Activated T-cell treated with anti-CD3 and anti-CD28 coated beads for 24 hours (primary cell): ENCODE measurements at regions not wholly inside any gene's neighbourhood (a gene's known extent, or its start where the extent isn't known, plus 50 kb on each side); places are given as distances from the start of the nearest gene placed in this dataset.
"Not testable (repeated sequence)": the region's sequence is repeated elsewhere in the genome, so short reads cannot be mapped to it uniquely, and the experiment has no call there.

Experiments used
- DNase-seq: peaks from one replicate; pipeline ENCODE4 v3.0.0-alpha.2; 2020; ENCODE audit warnings: low read depth

DNA sequence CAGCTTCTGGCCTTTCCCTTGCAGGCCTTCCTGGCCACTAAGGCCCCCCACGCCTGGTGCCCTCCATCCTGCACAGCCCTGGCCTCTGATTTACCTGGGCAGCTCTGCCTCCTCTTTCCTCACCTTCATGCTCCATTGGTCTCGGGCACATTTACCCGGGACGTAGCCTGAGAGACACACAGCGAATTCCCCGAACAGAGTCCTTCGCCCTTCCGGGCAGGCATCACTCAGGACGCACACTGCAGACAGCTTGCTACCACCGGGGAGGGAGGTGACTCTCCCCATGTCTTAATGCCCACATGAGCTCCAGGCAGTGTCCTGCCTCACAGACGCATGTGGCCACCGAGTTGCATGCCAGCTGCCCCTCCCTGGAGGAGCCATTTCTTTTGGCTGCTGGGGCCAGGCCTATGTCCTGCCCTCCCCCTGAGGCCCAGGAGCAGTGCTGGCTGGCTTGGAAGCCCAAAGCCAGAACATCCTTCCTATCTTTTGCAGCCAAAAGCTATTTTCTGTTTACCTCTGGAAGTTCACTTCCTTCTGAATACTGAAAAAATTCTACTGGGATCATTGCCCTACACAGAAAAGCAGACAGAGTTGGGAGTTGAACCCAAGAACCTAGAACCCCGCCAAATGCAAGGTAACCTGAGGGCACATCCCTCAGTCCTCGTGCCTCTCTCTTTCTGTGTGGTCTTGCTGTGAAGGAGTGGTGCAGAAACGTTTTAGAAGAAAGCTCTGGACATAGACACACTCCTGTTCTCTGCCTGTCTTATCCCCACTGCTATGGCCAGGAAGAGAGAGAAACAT is 209.5 kb downstream of the TOMM20 start:
- DNase-seq = no peak

DNA sequence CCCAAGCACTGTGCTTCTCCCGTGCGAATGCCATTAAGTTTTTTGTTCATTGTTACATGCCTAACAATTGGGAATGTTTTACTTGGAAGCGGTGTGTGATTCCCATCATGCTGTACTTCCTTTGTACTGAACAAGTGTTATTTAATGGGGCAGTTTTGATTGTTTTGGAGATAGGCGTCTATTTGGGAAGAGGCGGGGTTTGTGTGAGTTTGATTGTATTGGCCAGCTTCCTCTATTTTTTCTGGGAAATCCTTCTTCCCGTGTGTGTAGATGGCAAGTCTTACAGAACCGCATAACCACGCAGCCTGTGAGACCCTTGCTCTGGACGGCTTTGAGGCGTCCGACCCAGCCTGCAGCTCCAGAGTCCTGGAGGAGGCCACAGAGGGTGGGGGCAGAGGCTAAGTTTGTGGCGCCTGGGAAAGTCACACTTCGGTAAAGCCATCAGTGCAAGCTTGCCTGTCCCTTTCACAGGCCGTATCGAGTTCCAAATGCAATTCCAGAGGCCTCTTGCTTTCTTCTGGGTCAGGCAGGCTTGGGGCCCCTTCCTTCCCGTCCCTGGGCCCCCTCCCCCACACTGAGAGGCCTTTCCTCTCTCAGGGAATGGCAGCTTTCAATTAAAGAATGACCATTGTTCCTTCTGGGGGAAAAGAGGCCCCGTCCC is 210.3 kb downstream of the TOMM20 start:
- no peak for DNase-seq

DNA sequence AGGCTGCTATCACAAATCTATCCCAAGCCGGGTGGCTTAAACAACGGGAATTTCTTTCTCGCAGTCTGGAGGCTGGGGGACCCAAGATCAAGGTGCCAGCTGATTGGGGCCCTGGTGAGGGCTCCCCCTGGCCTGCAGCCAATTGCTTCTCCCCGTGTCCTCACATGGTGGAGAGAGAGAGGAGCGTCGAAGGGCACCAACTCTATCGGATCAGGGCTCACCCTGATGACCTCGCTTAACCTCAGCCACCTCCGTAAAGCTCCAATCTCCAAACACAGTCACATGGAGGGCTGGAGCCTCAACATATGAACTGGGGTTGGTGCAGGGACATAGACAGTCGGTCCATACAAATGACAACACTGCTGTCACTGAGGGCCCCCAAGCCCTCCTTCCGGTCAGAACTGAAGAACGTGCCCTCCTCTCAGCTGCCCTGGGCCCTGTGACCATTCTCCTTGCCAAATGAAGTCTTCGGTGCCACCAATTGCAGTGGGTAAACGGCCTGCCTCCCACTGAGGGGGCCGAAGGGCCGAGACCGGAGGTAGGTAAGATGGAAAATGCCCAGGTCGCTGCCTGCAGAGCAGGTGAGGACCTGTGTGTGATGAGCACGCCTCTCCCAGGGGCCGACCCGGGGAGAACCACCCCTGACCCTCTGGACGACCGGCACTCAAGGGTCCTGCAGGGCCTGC is 211.0 kb downstream of the TOMM20 start:
- DNase-seq = no peak

DNA sequence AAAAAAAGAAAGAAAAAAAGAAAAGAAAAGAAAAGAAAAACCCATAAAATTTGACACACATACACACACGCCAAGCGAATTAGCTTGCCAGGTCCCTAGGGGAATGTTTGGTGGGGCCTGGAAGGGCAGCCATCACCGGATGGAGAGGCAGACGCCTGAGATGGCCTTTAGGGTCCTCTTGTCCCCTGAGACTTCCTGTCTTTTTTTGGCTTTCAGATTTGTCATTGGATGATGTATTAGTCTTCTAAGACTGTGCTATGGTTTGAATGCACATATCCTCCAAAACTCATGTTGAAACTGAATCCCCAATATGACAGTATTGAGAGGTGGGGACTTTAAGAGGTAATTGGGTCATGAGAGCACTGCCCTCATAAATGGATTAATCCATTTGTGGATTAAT is 211.8 kb downstream of the TOMM20 start:
- DNase-seq = no peak

DNA sequence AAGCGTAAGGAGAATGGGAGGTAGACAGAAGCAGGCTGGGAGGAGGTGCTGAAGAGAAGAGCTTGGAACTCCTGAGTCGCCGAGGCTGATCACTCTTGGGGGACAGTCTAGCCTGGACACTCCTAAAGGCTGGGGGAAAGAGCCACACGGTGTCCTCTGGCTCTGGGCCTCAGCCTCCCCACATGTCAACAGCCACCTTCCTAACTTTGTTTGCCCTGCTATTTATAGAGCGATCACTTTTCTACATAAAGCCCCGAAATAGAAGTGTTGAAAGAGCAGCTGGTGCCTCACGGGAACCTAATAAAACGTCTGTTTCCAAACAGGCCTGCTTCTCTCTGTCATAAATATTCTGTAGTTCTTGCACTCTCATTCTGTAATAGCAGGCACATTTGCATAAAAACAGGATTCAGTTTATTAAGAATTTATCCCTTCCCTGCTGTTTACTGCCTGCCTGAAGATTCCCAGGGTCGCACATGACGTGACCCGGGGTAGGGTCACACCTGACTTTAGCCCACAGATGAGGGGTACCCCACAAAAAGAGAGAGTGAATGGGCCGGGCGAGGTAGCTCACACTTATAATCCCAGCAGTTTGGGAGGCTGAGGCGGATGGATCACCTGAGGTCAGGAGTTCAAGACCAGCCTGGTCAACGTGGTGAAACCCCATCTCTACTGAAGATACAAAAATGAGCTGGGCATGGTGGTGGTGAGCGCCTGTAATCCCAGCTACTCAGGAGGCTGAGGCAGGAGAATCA is 212.5 kb downstream of the TOMM20 start:
- DNase-seq = no peak

DNA sequence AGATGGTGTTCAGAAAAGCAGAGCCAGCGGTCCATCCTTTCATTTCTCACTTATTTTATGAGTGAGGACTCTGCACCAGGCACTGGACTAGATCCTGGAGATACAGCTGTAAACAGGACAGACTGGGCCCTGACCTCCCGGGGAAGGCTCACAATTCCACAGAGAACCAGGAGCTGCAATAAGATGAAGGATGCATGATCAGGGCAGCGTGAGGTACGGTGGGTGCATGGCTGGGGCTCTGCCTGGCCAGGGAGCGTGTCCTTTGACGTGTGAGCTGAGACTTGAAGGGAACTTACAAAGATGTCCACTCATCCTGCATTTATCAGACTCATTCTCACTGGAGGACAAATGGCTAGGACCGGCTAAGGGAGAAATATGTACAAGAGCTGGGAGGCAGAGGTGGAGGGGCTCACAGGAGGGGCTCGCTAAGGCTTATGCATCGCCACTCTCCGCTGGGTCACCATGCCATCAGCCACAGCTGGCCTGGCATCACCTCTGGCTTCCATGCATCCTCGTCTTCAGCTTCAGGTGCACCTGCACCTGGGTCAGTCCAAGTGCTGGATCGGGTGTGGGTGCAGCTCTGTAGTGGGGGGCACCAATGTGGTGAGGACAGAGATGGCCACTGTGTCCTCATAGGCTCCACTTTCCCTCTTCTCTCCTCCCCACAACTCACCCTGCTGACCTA is 213.9 kb downstream of the TOMM20 start:
- DNase-seq = no peak

DNA sequence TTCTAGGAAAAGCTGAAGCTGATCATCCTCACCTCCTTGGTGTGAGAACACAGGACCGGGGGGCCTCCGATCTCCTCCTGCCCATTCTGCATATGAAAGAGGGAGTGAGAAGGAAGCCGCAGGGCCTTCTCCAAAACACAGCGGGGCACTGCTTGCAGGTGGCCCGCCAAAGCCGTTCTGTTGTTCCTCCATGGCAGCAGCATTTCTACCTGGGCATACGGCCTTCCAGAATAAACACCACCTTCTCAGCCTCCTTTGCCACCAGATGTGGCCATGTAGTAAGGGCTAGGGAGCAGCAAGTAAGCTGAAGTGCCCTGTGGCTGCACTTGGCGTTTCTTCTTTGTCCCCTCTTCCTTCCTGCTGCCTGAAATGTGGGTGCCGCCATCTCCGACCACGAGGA is 214.9 kb downstream of the TOMM20 start:
- no peak for DNase-seq

DNA sequence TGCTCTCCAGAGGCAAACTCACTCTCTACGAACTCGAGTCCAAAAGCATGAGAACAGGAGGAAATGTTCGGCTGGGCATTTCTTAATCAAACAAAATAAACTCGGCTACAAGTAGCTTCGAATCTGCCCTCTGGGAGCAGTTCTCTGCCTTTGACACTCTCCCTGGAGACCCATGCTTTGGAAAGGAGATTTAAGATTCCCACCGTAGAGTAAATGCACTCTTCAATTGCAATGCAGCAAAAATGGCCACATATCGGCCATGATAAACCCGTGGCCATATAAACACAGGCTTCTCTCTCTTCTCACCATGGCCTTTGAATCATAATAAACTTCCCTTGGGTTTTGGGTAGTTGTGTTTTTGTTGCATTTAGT is 215.4 kb downstream of the TOMM20 start:
- no peak for DNase-seq

DNA sequence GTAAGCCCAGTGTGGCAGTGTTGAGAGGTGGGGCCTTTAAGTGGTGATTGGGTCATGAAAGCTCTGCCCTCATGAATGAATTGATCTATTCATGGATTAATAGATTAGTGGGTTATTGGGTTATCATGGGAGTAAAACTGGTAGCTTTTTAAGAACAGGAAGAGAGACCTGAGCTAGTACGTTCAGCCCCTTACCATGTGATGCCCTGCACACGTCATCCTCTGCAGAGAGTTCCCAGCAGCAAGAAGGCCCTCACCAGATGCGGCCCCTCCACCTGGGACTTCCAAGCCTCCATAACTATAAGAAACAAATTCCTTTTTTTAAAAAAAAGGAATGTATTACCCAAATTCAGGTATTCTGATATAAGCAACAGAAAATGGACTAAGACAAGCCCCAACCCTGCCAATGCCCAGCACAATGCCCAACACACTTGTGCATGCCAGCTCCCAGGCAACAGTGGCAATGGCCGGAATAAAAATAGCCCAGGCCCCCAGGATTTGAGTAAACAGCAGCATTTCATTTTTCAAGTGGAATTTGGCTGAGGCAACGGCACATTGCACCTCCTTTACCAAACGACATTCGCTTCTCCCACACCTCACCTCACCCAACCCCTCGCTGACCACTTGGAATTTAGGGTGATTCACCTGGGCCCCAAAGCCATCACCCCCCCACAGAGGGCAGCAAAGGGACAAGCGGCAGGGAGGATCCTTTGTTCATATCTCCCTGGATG is 215.9 kb downstream of the TOMM20 start:
- no peak for DNase-seq

DNA sequence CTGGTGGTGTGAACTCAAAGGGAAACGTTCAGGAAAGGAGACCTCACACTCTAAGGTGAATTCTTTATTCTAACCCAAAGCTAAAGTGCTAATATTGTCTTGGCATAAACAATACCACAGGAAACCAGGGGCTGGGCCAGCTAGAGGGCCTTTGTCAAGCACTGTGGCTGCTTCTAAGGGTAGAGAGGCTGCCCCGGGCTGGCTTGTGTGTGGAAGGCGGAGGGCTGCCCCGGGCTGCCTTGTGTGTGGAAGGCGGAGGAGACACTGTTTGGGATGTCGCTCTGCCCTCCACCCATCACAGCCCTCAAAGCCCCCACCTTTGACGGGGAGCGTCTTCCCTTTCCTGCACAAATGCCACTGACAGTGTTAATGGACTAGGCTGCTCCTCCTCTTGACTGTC is 216.8 kb downstream of the TOMM20 start:
- DNase-seq = no peak

DNA sequence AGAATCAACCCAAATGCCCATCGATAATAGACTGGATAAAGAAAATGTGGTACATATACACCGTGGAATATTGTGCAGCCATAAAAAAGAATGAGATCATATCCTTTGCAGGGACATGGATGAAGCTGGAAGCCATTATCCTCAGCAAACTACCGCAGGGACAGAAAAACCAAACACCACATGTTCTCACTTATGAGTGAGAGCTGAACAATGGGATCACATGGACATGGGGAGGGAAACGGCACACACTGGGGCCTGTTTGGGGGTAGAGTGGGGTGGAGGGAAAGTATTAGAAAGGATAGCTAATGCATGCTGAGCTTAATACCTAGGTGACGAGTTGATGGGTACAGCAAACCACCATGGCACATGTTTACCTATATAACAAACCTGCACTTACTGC is 217.5 kb downstream of the TOMM20 start:
- DNase-seq = not testable (repeated sequence)

DNA sequence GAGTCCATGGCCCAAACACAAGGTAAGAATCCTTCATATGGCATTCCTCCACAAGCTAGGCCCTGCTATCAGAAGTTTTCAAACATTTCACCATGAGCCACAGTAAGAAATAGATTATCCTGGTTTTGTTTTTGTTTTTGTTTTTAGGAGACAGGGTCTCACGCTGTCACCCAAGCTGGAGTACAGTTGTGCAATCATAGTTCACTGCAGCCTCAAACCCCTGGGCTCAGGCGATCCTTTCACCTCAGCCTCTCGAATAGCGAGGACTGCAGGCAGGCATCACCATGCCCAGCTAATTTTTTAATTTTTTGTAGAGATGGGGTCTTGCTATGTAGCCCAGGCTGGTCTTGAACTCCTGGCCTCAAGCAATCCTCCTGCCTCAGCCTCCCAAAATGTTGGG is 218.8 kb downstream of the TOMM20 start:
- no peak for DNase-seq

DNA sequence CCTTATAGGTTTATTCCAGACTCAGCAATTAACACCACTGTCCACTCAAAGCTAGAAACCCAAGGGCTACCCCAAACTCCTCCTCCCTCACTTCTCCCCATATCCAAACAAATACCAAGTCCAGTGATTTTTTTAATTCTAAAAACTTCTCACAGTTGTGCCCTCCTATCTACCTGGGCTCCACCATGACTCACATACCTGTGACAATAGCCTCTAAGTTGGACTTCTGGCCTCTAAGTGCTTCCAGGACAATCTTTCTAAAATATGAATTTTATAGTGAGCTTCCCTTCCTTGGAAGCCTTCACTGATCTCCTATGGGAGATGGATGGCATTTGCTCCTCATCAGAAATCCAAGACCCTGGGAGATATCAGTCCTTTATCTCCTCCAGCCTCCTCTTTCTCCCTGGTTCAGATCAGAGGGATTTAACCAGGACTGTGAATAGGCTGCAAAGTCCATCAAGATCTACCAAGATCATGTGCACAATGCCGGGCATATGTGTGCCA is 219.3 kb downstream of the TOMM20 start:
- no peak for DNase-seq

DNA sequence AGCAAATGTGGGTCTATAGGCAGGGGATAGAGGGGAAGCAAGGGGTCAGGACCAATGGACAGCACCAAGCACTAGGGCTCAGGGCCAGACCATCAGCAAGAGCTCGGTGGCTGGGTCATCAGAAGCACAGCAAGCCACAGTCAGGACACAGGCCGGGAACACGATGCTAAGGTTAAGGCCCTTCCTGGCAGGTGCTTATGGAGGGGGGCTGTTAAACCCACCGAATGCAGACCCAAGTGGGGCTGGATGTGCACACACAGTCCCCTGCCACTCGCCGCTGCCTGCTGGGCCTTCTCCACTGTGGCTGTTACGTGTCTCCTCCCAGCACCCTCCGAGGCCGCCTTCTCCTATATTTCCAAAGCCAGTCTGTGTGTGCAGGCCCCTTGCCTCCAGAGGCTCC is 220.1 kb downstream of the TOMM20 start:
- DNase-seq = no peak

DNA sequence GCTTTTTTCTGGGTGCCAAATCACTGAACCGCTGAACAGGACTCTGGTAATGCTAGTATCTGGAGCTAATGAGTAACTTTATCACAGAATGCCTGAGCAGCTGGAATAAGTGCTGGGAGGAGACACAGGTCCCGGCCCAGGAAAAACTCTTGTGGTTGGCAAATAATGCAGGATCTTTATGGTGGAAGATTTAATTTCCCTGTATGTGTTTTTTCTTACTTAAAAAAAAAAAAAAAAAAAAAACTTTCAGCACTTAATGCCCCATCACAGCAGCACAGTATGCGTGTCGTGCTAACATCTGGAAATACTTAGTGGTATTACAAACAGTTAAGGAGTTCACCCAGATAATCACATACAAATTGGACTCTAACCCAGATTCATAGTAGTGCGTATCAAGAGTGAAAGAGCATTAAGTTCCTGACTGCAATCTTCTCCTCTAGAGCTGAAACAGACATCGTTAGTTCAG is 220.7 kb downstream of the TOMM20 start:
- no peak for DNase-seq

DNA sequence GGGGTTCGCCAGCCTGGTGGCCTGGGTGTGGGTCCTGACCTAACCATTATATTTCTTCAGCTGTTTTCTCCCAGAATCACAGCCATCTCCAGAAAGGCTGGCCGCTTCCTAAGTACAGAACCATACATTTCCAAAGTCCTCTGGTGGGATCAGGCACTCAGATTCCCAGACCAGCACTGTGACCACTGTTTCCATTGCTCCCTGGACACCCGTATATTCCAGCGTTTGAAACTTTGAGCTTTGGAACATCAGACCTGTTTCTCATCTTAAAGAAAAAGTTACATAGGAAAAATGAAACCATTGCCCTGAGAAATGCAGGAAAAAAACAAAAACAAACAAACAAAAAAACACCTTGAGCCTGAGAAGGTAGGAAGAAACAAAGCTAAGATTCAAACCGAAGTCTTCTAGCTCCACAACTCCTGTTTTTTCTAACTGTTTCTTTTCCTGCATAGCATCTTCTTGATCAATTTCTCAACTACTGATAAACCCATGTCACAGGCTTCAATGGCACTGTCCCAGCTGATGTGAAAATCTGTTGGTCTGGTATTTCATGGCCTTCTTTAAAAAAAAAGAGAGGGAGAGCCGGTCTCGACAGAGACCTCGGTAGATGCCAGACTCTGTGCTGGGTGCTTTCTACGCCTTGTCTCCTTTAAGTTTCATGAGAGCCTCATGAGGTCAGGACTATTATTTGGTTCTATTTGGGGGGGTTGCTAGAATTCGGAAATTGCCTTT is 221.3 kb downstream of the TOMM20 start:
- DNase-seq = no peak

DNA sequence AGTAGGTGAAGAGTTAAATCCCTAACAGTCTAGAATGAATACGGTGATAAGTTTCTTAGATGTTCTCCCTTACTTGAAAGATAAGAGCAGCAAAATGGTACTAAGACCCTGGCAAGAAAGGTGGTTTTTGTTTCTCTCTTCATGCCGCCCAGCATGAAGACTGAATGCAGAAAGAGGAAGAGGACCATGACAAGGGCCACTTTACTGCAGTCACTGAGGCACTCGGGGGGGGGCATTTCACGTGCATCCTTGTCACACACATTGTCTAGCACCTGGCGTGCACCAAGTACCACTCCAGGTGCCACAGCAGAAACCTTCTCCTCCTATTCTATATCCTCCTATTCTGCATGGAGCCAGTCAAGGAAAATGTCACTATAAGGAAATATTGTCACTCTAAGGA is 222.0 kb downstream of the TOMM20 start:
- no peak for DNase-seq

DNA sequence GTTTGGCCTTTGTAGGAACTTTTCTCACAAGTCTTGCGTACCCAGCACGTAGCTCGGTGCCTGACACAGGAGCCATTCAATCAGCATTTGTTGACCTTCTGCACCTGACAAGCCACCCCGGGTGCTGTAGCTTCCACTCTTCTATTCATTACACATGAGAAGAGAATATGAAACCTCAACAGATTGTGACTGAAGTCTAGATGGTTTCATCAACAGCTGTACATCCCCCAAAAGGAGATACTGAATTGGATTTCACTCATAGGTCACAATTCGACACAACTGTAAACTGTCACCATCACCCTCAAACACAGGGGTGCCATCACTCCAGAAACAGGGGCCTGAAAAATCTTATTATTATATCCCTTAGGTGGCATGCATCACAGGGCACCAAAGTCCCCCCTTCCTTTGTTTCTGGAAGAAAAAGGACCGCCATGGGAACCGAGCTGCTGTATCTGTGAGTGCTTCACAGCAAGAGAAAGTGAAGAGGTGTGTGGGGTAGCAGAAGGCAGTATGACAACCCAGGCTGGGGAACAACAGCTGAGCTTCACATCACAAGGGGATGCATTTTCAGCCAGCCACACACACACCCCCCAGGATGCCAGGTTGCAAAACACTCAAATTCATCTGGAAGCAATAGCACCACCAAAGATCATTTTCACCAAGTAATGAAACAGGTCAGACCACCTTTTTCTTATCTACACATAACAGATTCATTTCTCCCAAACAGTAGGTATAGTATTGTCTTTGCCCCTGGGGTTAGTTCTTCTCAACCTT is 225.7 kb downstream of the TOMM20 start:
- DNase-seq = no peak

DNA sequence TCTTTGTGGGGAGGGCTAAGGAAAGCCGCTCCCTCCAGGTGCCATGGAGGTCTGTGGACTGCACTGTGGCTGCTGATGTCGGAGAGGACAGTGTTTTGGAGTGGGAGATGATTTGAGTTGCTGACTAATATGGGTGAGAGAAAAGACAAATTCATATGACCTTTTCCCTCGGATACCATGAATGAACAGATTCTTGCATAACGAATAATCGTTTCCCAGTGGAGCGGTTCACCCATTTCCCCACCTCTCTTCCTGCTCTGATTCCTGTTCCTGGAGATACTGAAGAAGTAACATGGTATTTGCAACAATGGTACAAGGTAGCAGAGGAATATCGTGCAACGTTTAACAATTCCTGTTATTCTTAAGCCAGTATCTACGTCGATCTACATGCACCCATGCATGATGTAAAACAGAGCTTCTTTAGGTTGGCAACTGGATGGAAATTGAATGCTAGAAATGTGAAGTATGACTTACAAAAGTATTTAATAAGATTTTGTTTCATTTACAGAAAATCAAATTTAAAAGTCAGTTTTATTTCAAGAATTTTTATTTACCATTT is 227.1 kb downstream of the TOMM20 start:
- DNase-seq = no peak
